ENCODE measurements at regions not wholly inside any gene's neighbourhood (a gene's known extent, or its start where the extent isn't known, plus 50 kb on each side); places are given as distances from the start of the nearest gene placed in this dataset.
"Not testable (repeated sequence)": the region's sequence is repeated elsewhere in the genome, so short reads cannot be mapped to it uniquely, and the experiment has no call there.

- no peak for DNase-seq
These were observed 118.1 kb downstream of the EBLN2 start for GRCh38 chr3:73179601-73180000.

DNA sequence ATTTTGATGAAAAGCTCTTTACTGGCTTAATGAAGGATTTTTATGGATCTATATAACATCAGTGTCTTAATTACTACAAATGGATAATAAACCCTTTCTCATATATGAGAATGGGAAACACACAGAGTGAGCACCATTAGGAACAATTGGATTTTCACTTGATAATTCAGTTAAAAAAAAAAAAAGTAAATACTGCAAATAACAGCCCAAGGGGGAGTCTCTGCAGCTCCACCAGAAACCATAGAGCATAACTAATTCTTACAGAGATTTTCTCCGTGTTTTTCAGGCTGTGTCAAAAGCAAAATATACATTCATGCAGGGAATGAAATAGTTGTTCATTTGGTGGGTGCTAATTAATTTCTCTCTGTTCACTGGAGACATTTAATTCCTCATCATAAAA is 125.3 kb downstream of the EBLN2 start:
- DNase-seq, result no peak

- DNase-seq, result no peak
These were observed 125.9 kb downstream of the EBLN2 start for GRCh38 chr3:73187328-73187727.

GRCh38 chr3:73188707-73189106 is 127.2 kb downstream of the EBLN2 start:
- DNase-seq, result no peak

DNA sequence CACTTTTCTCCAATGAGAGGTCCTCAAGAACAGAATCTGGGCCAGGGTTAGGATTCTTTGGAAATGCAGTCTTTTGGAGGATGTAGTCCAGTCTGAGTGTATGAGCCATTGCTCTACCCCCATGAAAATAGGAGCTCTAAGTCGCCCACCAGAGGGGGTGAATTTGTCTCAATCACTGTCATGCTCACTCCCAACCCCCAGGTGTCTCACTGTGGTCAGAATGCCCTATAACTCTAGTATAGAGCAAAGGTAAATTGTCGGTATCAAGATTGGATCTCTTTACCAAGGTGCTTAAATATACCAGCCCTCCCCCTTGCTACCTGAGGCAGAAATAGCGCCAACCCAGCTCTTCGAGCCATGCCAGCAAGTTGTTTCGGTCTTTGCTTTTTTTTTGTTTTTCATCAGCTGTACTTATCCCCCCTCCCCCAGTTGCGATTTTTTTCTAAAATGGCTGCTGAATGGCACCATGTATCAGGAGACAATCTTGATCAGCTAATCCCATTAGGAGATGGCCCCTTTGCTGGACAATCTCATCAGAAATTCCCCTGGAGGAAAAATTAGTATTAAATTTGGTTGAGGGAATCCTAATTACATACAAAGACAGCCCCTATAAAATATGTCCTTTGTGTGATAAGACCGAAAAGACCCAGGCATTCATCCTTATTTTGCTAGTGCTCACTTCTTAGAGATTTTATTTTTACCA is 130.7 kb downstream of the EBLN2 start:
- no peak for DNase-seq

DNA sequence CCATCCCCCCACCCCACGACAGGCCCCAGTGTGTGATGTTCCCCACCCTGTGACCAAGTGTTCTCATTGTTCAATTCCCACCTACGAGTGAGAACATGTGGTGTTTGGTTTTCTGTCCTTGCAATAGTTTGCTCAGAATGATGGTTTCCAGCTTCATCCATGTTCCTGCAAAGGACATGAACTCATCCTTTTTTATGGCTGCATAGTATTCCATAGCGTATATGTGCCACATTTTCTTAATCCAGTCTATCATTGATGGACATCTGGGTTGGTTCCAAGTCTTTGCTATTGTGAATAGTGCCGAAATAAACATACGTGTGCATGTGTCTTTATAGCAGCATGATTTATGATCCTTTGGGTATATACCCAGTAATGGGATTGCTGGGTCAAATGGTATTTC is 132.5 kb downstream of the EBLN2 start:
- DNase-seq, result not testable (repeated sequence)

- no peak for DNase-seq
These were observed 135.7 kb downstream of the EBLN2 start for GRCh38 chr3:73197187-73197586.

DNA sequence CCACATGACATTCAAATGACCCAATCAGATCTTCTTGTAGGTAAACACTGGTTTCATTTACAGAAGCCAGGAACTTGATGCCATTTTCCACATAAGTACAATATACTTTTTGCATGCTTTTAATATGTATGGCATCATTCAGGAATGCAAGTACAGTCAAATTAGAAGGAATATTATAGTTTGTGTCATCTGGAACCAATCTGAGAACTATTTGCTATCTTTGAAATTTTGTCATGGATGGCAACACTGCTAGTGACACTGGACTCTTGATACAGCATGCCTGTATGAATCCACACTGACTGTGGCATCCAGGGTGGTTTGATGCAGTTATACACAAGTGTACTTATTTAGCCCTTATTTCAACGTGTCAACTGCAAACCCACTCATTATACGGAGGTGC is 141.6 kb downstream of the EBLN2 start:
- no peak for DNase-seq

- no peak for DNase-seq
These were observed 142.2 kb downstream of the EBLN2 start for GRCh38 chr3:73203633-73204032.

DNA sequence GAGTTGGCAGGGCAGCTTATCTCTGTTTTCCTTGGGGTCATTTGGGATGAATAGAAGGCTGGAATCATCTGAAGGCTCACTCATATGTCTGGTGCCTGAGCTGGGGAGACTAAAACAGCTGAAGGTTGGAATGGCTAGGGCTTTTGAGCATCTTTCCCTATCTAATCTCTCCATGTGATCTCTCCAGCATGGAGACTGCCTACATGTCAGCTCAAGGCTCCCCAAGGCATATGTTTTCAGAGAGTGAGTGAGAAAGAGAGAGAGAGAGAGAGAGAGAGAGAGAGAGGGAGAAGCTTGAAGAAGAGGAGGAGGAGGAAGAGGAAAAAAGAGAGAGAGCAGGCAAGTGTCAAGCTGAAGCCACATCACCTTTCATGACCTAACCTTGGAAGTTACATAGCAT is 143.4 kb downstream of the EBLN2 start:
- no peak for DNase-seq

- no peak for DNase-seq
These were observed 144.6 kb downstream of the EBLN2 start for GRCh38 chr3:73206030-73206429.

DNA sequence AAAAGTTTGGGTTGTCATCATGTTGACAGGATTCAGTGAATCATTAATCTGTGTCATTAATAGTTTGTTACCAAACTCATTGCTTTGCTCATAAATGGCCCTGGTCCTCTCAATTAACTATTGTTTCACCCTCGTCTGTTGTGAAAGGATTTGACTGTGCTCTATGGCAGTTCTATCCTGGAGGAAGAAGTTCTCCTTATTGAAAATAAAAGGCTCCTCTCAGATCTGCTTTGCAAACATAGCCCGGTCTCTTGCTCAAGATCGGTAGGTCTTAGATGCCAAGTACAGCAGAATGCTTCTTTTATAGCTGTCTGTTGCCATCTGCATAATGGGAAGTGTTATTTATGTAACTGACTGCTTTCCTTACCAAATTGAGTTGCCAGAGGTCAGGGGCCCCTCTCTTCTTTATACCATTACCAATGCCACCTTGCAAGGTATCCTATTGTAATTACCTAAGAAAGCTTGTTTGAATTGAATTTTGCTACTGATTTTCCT is 146.5 kb downstream of the EBLN2 start:
- no peak for DNase-seq

DNA sequence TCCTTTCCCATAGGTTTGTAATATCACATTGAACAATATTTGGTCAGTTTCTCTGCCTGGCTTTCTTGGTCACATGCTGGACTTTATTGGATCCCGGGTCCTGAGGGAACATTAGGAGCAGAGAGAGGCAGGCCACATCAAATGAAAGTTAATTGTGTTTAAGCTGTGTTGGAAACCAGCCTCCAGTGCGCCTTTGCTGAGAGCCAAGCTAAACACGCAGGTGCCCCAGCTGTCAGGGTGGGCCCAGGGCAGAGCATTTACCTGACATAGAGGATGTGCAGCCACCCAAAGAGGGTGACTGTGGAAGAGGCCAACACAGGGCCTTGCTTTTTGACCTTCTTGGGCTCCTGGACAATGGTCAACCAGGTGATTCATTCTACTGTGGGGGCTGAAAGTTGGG is 149.3 kb downstream of the EBLN2 start:
- DNase-seq, result no peak

- DNase-seq, result no peak
These were observed 151.2 kb downstream of the EBLN2 start for GRCh38 chr3:73212683-73213082.

- DNase-seq, result no peak
These were observed 152.4 kb downstream of the EBLN2 start for GRCh38 chr3:73213896-73214295.

DNA sequence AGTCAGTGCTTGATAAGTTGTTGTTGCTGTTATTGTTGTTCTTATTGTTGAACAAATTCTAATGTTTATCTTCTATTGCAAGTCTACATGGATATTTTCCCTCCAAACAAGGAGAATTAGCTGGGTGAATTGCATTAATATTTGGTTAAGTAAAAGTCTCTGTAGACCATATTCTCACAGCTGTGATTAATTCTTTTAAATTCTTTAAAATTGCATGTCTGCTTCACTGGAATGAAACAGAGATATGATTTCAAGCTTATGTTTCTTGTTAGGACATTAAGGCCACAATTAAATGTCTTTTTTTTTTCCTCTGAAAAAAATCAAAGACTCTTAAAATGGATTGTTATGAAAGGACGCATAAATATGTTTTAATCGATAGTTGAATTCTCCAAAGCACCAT is 153.4 kb downstream of the EBLN2 start:
- no peak for DNase-seq

DNA sequence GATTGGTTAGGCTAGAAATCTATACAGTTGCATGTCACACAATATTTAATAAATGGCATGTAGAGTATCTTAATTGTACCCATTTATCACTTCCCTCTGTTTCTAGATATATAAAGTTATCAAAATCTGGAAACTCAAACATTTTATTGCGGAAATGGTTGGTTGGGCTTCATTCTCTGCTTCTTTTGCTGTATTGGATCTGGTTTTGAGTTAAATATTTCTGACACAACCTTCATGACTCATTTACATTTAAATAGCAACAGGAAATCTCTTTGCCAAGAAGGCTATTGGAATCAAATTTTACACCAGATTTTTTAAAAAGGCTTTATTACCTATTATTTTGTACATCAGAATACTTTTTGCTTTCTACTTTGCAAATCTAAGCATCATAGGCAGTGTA is 153.8 kb downstream of the EBLN2 start:
- DNase-seq, result no peak

DNA sequence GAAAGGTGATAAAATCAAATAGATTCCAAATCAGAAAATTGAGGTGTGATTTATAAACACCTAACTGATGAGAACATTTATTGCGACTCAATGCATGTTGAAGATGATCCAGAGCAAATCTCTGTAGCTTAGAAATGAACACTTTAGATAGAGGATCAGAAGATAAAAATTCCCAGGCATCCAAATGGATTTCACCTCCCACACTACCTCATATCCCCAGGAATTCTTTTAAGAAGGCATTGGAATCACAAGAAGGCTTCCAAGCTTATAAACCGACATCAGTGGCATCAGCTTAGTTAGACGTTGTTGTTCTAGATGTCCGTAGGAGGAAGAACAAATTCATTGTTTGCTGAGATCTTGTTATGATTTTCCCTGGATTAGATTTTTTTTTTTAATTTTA is 154.4 kb downstream of the EBLN2 start:
- DNase-seq, result no peak

DNA sequence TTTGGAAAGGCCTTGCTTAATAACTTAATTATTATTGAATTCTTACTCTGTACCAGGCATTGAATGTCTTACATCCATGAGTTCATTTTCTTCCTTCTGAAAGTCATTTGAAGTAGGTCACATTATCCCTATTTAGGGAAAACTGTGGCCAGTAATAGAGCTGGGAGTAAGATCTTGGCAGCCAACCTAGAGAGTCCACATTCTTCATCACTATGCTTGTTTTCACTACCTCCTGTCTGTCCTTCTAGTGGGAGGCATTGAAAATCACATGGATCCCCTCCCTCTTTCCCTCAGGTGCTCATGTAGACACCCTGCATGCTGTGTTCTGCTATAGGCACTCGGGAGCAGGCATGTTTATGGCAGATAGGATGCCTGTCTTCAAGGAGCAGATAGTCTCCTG is 154.9 kb downstream of the EBLN2 start:
- no peak for DNase-seq

DNA sequence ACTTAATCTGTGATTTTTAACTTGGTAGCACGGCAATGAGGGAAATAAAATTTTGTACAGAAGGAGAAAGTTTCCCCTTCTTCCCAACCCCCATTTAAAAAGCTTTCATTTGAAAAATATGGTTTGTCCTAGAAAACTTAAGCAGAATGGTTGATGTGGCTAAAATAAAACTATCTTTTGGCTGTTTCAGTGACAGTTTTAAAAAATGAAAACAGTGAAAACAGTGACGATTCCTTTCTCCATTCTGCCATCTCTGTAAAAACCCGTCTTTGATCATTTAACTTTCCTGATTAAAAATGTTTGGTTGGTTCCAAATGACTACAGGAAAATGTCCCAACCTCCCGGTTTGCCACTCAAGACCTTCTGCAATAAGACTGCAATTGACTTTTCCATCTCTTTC is 160.7 kb downstream of the EBLN2 start:
- no peak for DNase-seq

DNA sequence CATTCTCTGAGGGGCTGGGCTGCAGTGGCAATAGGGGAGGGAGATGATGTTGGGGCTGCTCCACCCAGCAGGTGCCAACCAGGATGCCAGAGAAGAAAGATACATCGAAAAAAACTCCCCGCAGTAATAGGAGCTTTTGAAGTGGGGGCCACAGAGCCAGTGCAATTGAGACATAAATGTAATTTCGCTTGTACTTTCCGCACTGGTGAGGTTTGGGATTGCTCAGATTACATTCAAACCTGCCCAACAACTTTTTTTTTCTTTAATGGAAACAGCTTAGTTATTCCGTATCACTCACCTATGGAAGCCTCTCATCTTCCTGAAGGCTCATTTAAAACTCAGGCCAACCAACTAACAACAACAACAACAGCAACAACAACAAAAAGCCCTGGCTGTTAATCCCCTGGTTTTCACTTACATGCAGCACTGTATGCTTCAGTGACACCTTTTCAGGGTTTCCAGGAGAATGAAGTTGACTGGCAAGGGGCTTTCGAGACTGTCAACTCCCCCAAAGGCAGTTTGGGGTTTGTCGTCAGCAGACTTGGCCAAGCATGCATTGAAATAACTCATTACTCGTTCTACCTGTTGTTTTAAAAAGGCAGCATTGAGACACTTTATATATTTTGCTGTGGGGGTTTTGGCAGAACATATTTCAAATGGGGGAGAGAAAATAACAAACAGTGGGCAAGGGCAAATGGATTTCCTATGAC is 163.8 kb downstream of the EBLN2 start:
- no peak for DNase-seq

DNA sequence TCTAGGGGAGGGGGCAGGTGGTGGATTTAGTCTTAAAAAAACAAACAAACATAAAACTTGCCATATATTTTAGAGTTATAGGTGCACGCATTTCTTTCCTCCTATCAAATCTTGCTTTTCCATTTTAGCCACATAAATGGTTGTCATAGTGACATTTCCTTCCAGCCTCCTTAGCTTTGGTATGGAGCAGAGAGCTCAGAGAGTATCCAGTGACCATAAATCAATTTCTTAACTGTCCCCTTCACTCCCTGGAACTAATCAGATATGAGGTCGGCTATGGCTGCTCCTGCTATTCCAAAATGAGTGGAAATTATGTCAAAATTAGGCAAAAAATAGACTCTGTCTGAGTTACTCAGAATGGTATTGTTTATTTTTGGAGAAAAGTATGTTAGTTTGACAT is 164.5 kb downstream of the EBLN2 start:
- DNase-seq, result no peak

GRCh38 chr3:73228000-73228399 is 166.5 kb downstream of the EBLN2 start:
- DNase-seq, result no peak

- DNase-seq, result no peak
These were observed 167.0 kb downstream of the EBLN2 start for GRCh38 chr3:73228437-73228836.

DNA sequence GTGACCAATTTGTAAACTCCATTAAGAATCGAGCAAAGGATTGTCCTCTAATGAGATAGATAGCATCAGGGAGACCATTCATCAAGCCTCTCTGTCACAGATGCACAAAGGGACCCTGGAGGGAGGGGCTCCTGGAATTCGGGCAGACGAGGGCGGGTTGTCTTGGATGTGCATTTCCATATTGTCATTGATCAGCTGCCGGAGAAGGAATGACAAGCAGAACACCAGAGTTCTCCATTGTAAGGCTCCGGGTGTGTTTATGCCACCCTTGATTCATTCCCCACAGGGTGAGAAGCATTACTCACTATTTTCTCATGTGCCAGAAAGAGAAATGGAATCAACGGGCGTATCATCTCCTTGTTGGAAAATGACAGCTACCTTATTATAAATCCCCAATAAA is 167.5 kb downstream of the EBLN2 start:
- no peak for DNase-seq
